Type B pancreatic cell (in vitro differentiated cells): ENCODE measurements at regions not wholly inside any gene's neighbourhood (a gene's known extent, or its start where the extent isn't known, plus 50 kb on each side); places are given as distances from the start of the nearest gene placed in this dataset.

Source experiments
- DNase-seq: peaks from one replicate; pipeline ENCODE4 v3.0.0; 2021; ENCODE audit warnings: mixed read lengths; ENCODE audit not compliant: unreplicated experiment; ENCODE audit errors: extremely low spot score
- H3K27ac Mint-ChIP-seq: 2 replicates; pipeline ENCODE4 v1.8.0; 2021; ENCODE audit warnings: mild to moderate bottlenecking, mixed read lengths
- H3K27me3 Mint-ChIP-seq: 2 replicates; pipeline ENCODE4 v1.8.0; 2021; ENCODE audit warnings: mixed read lengths
- H3K36me3 Mint-ChIP-seq: 2 replicates; pipeline ENCODE4 v1.8.0; 2021; ENCODE audit warnings: mixed read lengths
- H3K4me1 Mint-ChIP-seq: one replicate; pipeline ENCODE4 v1.8.0; 2021; ENCODE audit warnings: mixed read lengths; ENCODE audit not compliant: unreplicated experiment
- H3K4me3 Mint-ChIP-seq: 2 replicates; pipeline ENCODE4 v1.8.0; 2021; ENCODE audit warnings: mild to moderate bottlenecking, mixed read lengths
- H3K9me3 Mint-ChIP-seq: 2 replicates; pipeline ENCODE4 v1.8.0; 2021; ENCODE audit warnings: mixed read lengths
- CTCF ChIP-seq: fragments of 200-600 bp; sonication (generic); conservative IDR thresholded peaks from 2 replicates; pipeline ENCODE4 v1.5.0; 2021; ENCODE audit warnings: antibody characterized with exemption, mild to moderate bottlenecking

GRCh38 chr13:80441968-80442367, 101.0 kb upstream of the SPRY2 start:
- Mint-ChIP-seq H3K27me3 (no peaks in the 10 kb centered on the region), H3K4me1 (peaks cover 7% of the 10 kb centered on the region), H3K36me3 (no peaks in the 10 kb centered on the region), H3K27ac (no peak overlapping the region), H3K4me3 (no peak overlapping the region), H3K9me3 (no peaks in the 10 kb centered on the region)
- no peak for DNase-seq
- TF ChIP-seq CTCF = no peak

- H3K4me3 Mint-ChIP-seq = no peak overlapping the region
- TF ChIP-seq CTCF = no peak
- H3K4me1 Mint-ChIP-seq = peaks cover 20% of the 10 kb centered on the region
- no peak overlapping the region for H3K27ac Mint-ChIP-seq
- DNase-seq = no peak
- no peaks in the 10 kb centered on the region for H3K27me3 Mint-ChIP-seq
- H3K36me3 Mint-ChIP-seq = no peaks in the 10 kb centered on the region
- no peaks in the 10 kb centered on the region for H3K9me3 Mint-ChIP-seq
Observed at GRCh38 chr13:80438521-80438920, 97.6 kb upstream of the SPRY2 start.

- no peaks in the 10 kb centered on the region for H3K9me3 Mint-ChIP-seq
- TF ChIP-seq CTCF = no peak
- H3K4me1 Mint-ChIP-seq = peaks cover 20% of the 10 kb centered on the region
- no peak overlapping the region for H3K27ac Mint-ChIP-seq
- no peaks in the 10 kb centered on the region for H3K36me3 Mint-ChIP-seq
- no peak for DNase-seq
- H3K27me3 Mint-ChIP-seq = no peaks in the 10 kb centered on the region
- peak overlapping the region; percentile 7 for H3K4me3 Mint-ChIP-seq
Observed at GRCh38 chr13:80437231-80437630, 96.3 kb upstream of the SPRY2 start.

- H3K36me3 Mint-ChIP-seq = no peaks in the 10 kb centered on the region
- no peaks in the 10 kb centered on the region for H3K9me3 Mint-ChIP-seq
- H3K4me1 Mint-ChIP-seq = peaks cover 20% of the 10 kb centered on the region
- DNase-seq = no peak
- H3K27ac Mint-ChIP-seq = peak overlapping the region; percentile 60
- no peak for TF ChIP-seq CTCF
- no peaks in the 10 kb centered on the region for H3K27me3 Mint-ChIP-seq
- no peak overlapping the region for H3K4me3 Mint-ChIP-seq
Observed at GRCh38 chr13:80436571-80437169, 95.7 kb upstream of the SPRY2 start.

GRCh38 chr13:80430561-80430960, 89.6 kb upstream of the SPRY2 start:
- no peaks in the 10 kb centered on the region for H3K36me3 Mint-ChIP-seq
- H3K27me3 Mint-ChIP-seq = no peaks in the 10 kb centered on the region
- no peak for TF ChIP-seq CTCF
- no peaks in the 10 kb centered on the region for H3K9me3 Mint-ChIP-seq
- peaks cover under 1% of the 10 kb centered on the region for H3K4me1 Mint-ChIP-seq
- no peak overlapping the region for H3K4me3 Mint-ChIP-seq
- H3K27ac Mint-ChIP-seq = no peak overlapping the region
- DNase-seq = no peak
